PFSK-1 (cell line): ENCODE measurements at regions not wholly inside any gene's neighbourhood (a gene's known extent, or its start where the extent isn't known, plus 50 kb on each side); places are given as distances from the start of the nearest gene placed in this dataset.

Source experiments
- FOXP2 ChIP-seq: optimal IDR thresholded peaks from 2 replicates; pipeline ENCODE3; 2011; ENCODE audit warnings: borderline replicate concordance, control low read depth, inconsistent platforms; ENCODE audit not compliant: insufficient read depth; ENCODE audit errors: extremely low read length, extremely low read depth
- POLR2AphosphoS5 ChIP-seq: IDR thresholded peaks from 2 replicates; pipeline ENCODE4 v1.6.1; 2012; ENCODE audit warnings: low read depth, mild to moderate bottlenecking, control low read depth, low read length, moderate library complexity
- REST ChIP-seq, 2 experiments: IDR thresholded peaks; 2 replicates each; pipeline versions ENCODE4 v1.6.1 to v1.8.0; 2011 to 2012; ENCODE audit warnings: low read depth in 2 of 2, low read length in 2 of 2, control low read depth in 1 of 2, inconsistent platforms in 1 of 2, mild to moderate bottlenecking in 1 of 2, moderate library complexity in 1 of 2; ENCODE audit not compliant: insufficient read depth in 1 of 2
- SIN3A ChIP-seq: IDR thresholded peaks from 2 replicates; pipeline ENCODE4 v1.6.1; 2012; ENCODE audit warnings: mild to moderate bottlenecking, low read length, moderate library complexity, borderline replicate concordance; ENCODE audit not compliant: insufficient read depth
- TAF1 ChIP-seq: IDR thresholded peaks from 2 replicates; pipeline ENCODE4 v1.6.1; 2012; ENCODE audit warnings: low read length, control low read depth, borderline replicate concordance; ENCODE audit not compliant: insufficient read depth

GRCh38 chr11:115905341-115906000 lies 401.3 kb upstream of the CADM1 start:
- TF ChIP-seq SIN3A: no peak
- TF ChIP-seq TAF1: no peak
- TF ChIP-seq POLR2AphosphoS5: no peak
- no peak for TF ChIP-seq FOXP2
- no peak for TF ChIP-seq REST (IDR thresholded peaks at IDR 0.05; ENCODE audit: insufficient read depth in 1 of 2, low read depth in 2 of 2, low read length in 2 of 2)

- TF ChIP-seq POLR2AphosphoS5: no peak
- no peak for TF ChIP-seq SIN3A
- TF ChIP-seq TAF1: no peak
- TF ChIP-seq FOXP2: no peak
- TF ChIP-seq REST (IDR thresholded peaks at IDR 0.05; ENCODE audit: insufficient read depth in 1 of 2, low read depth in 2 of 2, low read length in 2 of 2): no peak
Measured at GRCh38 chr11:115903179-115903578, 399.0 kb upstream of the CADM1 start.

GRCh38 chr11:115901069-115901468 lies 396.9 kb upstream of the CADM1 start:
- TF ChIP-seq REST (IDR thresholded peaks at IDR 0.05; ENCODE audit: insufficient read depth in 1 of 2, low read depth in 2 of 2, low read length in 2 of 2) (no peak), TAF1 (no peak), POLR2AphosphoS5 (no peak), FOXP2 (no peak), SIN3A (no peak)

GRCh38 chr11:115900111-115900510 lies 395.9 kb upstream of the CADM1 start:
- TF ChIP-seq REST (IDR thresholded peaks at IDR 0.05; ENCODE audit: insufficient read depth in 1 of 2, low read depth in 2 of 2, low read length in 2 of 2) (no peak), SIN3A (no peak)

GRCh38 chr11:115897707-115898106 lies 393.5 kb upstream of the CADM1 start:
- TF ChIP-seq TAF1: no peak
- no peak for TF ChIP-seq POLR2AphosphoS5
- no peak for TF ChIP-seq FOXP2
- TF ChIP-seq SIN3A: no peak
- TF ChIP-seq REST (IDR thresholded peaks at IDR 0.05; ENCODE audit: insufficient read depth in 1 of 2, low read depth in 2 of 2, low read length in 2 of 2): no peak
